NCI-H1417 (cell line): ENCODE measurements at regions not wholly inside any gene's neighbourhood (a gene's known extent, or its start where the extent isn't known, plus 50 kb on each side); places are given as distances from the start of the nearest gene placed in this dataset.

Source experiments
- DNase-seq, 3 experiments: peaks; one replicate each; lab custom pipeline; 2025; lab: John Stamatoyannopoulos, UW

GRCh38 chr10:78960316-78960800 lies 108.4 kb upstream of the ZMIZ1 start:
- DNase-seq = peak in 1 of 3 experiments; percentile 35

GRCh38 chr10:78961760-78962159 lies 107.0 kb upstream of the ZMIZ1 start:
- DNase-seq = no peak

- no peak for DNase-seq
Measured at GRCh38 chr10:78963074-78964034, 105.4 kb upstream of the ZMIZ1 start.

- DNase-seq = peak in 1 of 3 experiments; percentile 37
Measured at GRCh38 chr10:78964274-78964951, 104.4 kb upstream of the ZMIZ1 start.

GRCh38 chr10:78964952-78965633 lies 103.7 kb upstream of the ZMIZ1 start:
- DNase-seq = peak; percentile 9 to 87 (median 75)

GRCh38 chr10:78966182-78966787 lies 102.5 kb upstream of the ZMIZ1 start:
- DNase-seq = no peak

- DNase-seq = no peak
Measured at GRCh38 chr10:78966844-78967488, 101.8 kb upstream of the ZMIZ1 start.

- DNase-seq = no peak
Measured at GRCh38 chr10:78968300-78968942, 100.3 kb upstream of the ZMIZ1 start.

- no peak for DNase-seq
Measured at GRCh38 chr10:78968943-78969342, 99.8 kb upstream of the ZMIZ1 start.

- no peak for DNase-seq
Measured at GRCh38 chr10:78969719-78970118, 99.0 kb upstream of the ZMIZ1 start.

GRCh38 chr10:78970261-78970660 lies 98.5 kb upstream of the ZMIZ1 start:
- DNase-seq = no peak

- no peak for DNase-seq
Measured at GRCh38 chr10:78971094-78971682, 97.6 kb upstream of the ZMIZ1 start.

GRCh38 chr10:78972160-78972946 lies 96.4 kb upstream of the ZMIZ1 start:
- peak in 1 of 3 experiments; percentile 48 for DNase-seq

- DNase-seq = peak; percentile 64 to 93 (median 93)
Measured at GRCh38 chr10:78972947-78973900, 95.5 kb upstream of the ZMIZ1 start.

GRCh38 chr10:78973901-78974616 lies 94.7 kb upstream of the ZMIZ1 start:
- DNase-seq = peak; percentile 75 to 96 (median 93)

GRCh38 chr10:78974617-78975317 lies 94.0 kb upstream of the ZMIZ1 start:
- DNase-seq = peak in 2 of 3 experiments; percentile 55 to 81

- DNase-seq = no peak
Measured at GRCh38 chr10:78975926-78976325, 92.8 kb upstream of the ZMIZ1 start.
